ENCODE measurements at regions not wholly inside any gene's neighbourhood (a gene's known extent, or its start where the extent isn't known, plus 50 kb on each side); places are given as distances from the start of the nearest gene placed in this dataset.
"Not testable (repeated sequence)": the region's sequence is repeated elsewhere in the genome, so short reads cannot be mapped to it uniquely, and the experiment has no call there.

DNA sequence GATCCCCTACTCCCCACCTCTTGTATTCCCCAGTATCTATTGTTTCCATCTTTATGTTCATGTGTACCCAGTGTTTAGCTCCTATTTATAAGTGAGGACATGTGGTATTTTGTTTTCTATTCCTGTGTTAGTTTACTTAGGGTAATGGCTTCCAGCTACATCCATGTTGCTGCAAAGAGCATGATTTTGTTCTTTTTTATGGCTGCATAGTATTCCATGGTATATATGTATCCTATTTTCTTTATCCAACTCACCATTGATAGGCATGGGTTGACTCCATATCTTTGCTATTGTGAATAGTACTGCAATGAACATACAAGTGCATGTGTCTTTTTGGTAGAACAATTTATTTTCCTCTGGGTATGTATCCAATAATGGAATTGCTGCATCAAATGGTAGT, 154.6 kb upstream of the POGK start:
- not testable (repeated sequence) for TF ChIP-seq POLR2AphosphoS5 (IDR thresholded peaks at IDR 0.05); TAF1 (IDR thresholded peaks at IDR 0.05; ENCODE audit: low read depth); EZH2 (IDR thresholded peaks at IDR 0.05; ENCODE audit: borderline replicate concordance, insufficient read depth, low read length, poor library complexity, severe bottlenecking); SMC3 (conservative IDR thresholded peaks at IDR 0.05; ENCODE audit: poor library complexity); EP300 (conservative IDR thresholded peaks at IDR 0.05; ENCODE audit: poor library complexity, severe bottlenecking); RAD21 (conservative IDR thresholded peaks at IDR 0.05); MXI1 (conservative IDR thresholded peaks at IDR 0.05; ENCODE audit: poor library complexity, severe bottlenecking)
- TF ChIP-seq, protein P1, sequence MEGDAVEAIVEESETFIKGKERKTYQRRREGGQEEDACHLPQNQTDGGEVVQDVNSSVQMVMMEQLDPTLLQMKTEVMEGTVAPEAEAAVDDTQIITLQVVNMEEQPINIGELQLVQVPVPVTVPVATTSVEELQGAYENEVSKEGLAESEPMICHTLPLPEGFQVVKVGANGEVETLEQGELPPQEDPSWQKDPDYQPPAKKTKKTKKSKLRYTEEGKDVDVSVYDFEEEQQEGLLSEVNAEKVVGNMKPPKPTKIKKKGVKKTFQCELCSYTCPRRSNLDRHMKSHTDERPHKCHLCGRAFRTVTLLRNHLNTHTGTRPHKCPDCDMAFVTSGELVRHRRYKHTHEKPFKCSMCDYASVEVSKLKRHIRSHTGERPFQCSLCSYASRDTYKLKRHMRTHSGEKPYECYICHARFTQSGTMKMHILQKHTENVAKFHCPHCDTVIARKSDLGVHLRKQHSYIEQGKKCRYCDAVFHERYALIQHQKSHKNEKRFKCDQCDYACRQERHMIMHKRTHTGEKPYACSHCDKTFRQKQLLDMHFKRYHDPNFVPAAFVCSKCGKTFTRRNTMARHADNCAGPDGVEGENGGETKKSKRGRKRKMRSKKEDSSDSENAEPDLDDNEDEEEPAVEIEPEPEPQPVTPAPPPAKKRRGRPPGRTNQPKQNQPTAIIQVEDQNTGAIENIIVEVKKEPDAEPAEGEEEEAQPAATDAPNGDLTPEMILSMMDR (IDR thresholded peaks at IDR 0.05; ENCODE audit: poor library complexity, severe bottlenecking): not testable (repeated sequence)
- TF ChIP-seq, protein P2, sequence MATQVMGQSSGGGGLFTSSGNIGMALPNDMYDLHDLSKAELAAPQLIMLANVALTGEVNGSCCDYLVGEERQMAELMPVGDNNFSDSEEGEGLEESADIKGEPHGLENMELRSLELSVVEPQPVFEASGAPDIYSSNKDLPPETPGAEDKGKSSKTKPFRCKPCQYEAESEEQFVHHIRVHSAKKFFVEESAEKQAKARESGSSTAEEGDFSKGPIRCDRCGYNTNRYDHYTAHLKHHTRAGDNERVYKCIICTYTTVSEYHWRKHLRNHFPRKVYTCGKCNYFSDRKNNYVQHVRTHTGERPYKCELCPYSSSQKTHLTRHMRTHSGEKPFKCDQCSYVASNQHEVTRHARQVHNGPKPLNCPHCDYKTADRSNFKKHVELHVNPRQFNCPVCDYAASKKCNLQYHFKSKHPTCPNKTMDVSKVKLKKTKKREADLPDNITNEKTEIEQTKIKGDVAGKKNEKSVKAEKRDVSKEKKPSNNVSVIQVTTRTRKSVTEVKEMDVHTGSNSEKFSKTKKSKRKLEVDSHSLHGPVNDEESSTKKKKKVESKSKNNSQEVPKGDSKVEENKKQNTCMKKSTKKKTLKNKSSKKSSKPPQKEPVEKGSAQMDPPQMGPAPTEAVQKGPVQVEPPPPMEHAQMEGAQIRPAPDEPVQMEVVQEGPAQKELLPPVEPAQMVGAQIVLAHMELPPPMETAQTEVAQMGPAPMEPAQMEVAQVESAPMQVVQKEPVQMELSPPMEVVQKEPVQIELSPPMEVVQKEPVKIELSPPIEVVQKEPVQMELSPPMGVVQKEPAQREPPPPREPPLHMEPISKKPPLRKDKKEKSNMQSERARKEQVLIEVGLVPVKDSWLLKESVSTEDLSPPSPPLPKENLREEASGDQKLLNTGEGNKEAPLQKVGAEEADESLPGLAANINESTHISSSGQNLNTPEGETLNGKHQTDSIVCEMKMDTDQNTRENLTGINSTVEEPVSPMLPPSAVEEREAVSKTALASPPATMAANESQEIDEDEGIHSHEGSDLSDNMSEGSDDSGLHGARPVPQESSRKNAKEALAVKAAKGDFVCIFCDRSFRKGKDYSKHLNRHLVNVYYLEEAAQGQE (IDR thresholded peaks at IDR 0.05; ENCODE audit: borderline replicate concordance): not testable (repeated sequence)

All from neural cell (in vitro differentiated cells).